ENCODE measurements at regions not wholly inside any gene's neighbourhood (a gene's known extent, or its start where the extent isn't known, plus 50 kb on each side); places are given as distances from the start of the nearest gene placed in this dataset.

DNA sequence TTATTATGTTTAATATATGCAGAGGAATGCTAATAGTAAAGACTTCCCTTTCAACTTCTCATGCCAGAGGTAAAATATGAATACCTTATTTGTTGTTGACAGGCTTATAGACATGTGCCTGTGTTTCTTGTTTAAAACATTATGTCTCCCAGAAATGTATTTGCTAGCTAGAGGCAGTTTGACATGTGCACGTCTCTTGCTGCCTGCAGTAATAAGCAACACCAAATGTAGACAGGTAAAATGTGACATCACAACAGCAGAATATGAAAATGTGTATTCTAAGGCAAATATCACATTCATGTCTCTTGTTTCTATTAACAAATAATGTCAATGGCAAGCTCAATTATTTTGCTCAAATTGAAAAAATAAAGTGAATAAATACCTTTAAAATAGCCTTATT, 80.2 kb upstream of the NEGR1 start:
- Histone ChIP-seq H3K36me3 (ENCODE audit: control insufficient read depth, insufficient read depth, low read length) (no peaks in the 10 kb centered on the region), H3K27ac (ENCODE audit: low read depth, low read length, severe bottlenecking) (no peak overlapping the region), H3K4me1 (ENCODE audit: control insufficient read depth, insufficient read depth, low read length, poor library complexity, severe bottlenecking) (no peaks in the 10 kb centered on the region), H3K9me3 (ENCODE audit: control insufficient read depth, low read length) (no peaks in the 10 kb centered on the region), H3K4me3 (ENCODE audit: extremely low read depth, insufficient read depth, low read length, poor library complexity, severe bottlenecking) (no peak overlapping the region)
- WGBS, 2 experiments (ENCODE audit: insufficient coverage in 2 of 2): no CpG with 5 or more reads among the region's 1 CpG

DNA sequence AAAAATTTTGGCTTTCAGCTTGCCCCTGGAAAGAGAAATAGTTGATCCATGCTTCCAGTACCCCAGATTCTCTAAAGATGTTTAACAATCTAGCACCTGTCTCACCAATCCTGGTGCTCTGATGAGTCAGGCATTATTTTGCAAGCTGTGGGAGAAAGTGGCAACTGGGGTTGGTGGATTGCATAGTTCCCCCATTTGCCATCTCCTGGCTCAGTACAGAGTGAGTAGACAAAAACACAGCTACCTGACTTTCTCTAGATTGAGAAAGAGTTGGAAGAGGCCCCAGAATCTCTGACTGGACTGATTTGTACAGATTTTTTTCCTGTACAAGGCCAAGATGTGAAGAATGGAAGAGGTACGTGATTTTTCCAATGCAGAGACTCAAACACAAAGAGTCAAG, 75.1 kb upstream of the NEGR1 start:
- Histone ChIP-seq H3K4me3 (ENCODE audit: extremely low read depth, insufficient read depth, low read length, poor library complexity, severe bottlenecking) (no peak overlapping the region), H3K4me1 (ENCODE audit: control insufficient read depth, insufficient read depth, low read length, poor library complexity, severe bottlenecking) (no peaks in the 10 kb centered on the region), H3K9me3 (ENCODE audit: control insufficient read depth, low read length) (no peaks in the 10 kb centered on the region), H3K36me3 (ENCODE audit: control insufficient read depth, insufficient read depth, low read length) (no peaks in the 10 kb centered on the region), H3K27ac (ENCODE audit: low read depth, low read length, severe bottlenecking) (no peak overlapping the region)
- WGBS, 2 experiments (ENCODE audit: insufficient coverage in 2 of 2): 86% methylated on average over 1 of the region's 1 CpG; no CpG with 5 or more reads in 1 of the 2 experiments

DNA sequence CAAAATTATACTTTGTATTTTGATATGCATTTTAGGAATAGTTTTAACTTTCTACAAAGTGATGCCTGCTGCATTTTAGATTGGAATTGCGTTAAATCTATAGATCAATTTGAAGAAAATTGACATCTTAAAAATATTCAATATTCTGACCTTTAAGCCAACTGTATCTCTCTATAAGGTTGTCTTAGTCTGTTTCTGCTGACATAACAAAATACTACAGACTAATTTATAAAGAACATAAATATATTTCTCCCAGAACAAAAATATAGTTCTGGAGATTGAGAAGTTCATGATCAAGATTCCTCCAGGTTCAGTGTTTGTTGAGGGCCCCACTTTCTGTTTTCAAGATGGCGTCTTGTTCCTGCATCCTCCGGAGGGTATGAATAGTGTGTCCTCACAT, 73.6 kb upstream of the NEGR1 start:
- Histone ChIP-seq H3K4me1 (ENCODE audit: control insufficient read depth, insufficient read depth, low read length, poor library complexity, severe bottlenecking) (no peaks in the 10 kb centered on the region), H3K4me3 (ENCODE audit: extremely low read depth, insufficient read depth, low read length, poor library complexity, severe bottlenecking) (no peak overlapping the region), H3K36me3 (ENCODE audit: control insufficient read depth, insufficient read depth, low read length) (no peaks in the 10 kb centered on the region), H3K27ac (ENCODE audit: low read depth, low read length, severe bottlenecking) (no peak overlapping the region), H3K9me3 (ENCODE audit: control insufficient read depth, low read length) (no peaks in the 10 kb centered on the region)
- 83 to 100% methylated on average over 1 of the region's 3 CpGs for WGBS, 2 experiments (ENCODE audit: insufficient coverage in 2 of 2)

DNA sequence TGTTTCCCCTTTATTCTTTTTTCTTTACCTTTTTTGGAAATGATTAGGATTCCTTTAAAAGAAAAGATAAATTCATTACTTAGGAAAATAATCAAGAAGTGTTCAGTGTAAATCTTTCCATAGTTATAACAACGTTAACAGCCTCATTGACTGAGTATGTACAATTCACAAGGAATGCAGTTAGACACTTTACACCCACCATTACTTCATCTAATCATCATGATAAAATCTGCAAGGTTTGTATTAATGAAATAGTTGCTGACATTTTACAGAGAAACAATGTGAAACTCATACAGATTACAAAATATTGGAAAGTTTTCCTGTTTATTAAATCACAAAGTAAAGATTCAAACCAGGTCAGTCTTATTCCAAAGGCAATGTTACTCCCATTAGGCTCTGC, 59.3 kb upstream of the NEGR1 start:
- Histone ChIP-seq H3K4me1 (ENCODE audit: control insufficient read depth, insufficient read depth, low read length, poor library complexity, severe bottlenecking) (no peaks in the 10 kb centered on the region), H3K27ac (ENCODE audit: low read depth, low read length, severe bottlenecking) (no peak overlapping the region), H3K36me3 (ENCODE audit: control insufficient read depth, insufficient read depth, low read length) (no peaks in the 10 kb centered on the region), H3K9me3 (ENCODE audit: control insufficient read depth, low read length) (no peaks in the 10 kb centered on the region), H3K4me3 (ENCODE audit: extremely low read depth, insufficient read depth, low read length, poor library complexity, severe bottlenecking) (no peak overlapping the region)
- WGBS, 2 experiments (ENCODE audit: insufficient coverage in 2 of 2): no CpG with 5 or more reads among the region's 1 CpG

DNA sequence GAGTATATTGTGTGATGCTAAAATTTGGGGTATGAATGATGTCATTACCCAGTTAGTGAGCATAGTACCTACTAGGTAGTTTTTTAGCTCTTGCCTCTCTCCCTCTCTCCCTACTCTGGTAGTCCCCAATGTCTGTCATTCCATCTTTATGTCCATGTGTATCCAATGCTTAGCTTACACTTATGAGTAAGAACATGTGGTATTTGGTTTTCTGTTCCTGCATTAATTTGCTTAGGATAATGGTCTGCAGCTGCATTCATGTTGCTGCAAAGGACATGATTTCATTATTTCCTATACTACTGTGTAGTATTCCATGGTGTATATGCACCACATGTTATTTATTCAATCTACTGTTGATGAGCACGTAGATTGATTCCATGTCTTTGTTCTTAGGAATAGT, 54.4 kb upstream of the NEGR1 start:
- WGBS, 2 experiments (ENCODE audit: insufficient coverage in 2 of 2): no CpG with 5 or more reads among the region's 1 CpG
- H3K9me3 ChIP-seq (ENCODE audit: control insufficient read depth, low read length): no peaks in the 10 kb centered on the region

More for the DNA sequence above, 54.4 kb upstream of the NEGR1 start:
- H3K27ac ChIP-seq (ENCODE audit: low read depth, low read length, severe bottlenecking): no peak overlapping the region
- no peaks in the 10 kb centered on the region for H3K4me1 ChIP-seq (ENCODE audit: control insufficient read depth, insufficient read depth, low read length, poor library complexity, severe bottlenecking)
- H3K36me3 ChIP-seq (ENCODE audit: control insufficient read depth, insufficient read depth, low read length): no peaks in the 10 kb centered on the region
- H3K4me3 ChIP-seq (ENCODE audit: extremely low read depth, insufficient read depth, low read length, poor library complexity, severe bottlenecking): no peak overlapping the region

Data from mesodermal cell (in vitro differentiated cells).